Activated CD8-positive, alpha-beta T cell treated with anti-CD3 and anti-CD28 coated beads for 36 hours (primary cell): ENCODE measurements at regions not wholly inside any gene's neighbourhood (a gene's known extent, or its start where the extent isn't known, plus 50 kb on each side); places are given as distances from the start of the nearest gene placed in this dataset.

Experiments
- ATAC-seq: fragments of 200-7000 bp; cut with Tn5 transposase; one replicate; pipeline ENCODE4 v1.10.0; 2021; ENCODE audit warnings: mild to moderate bottlenecking, moderate library complexity
- CTCF ChIA-PET: fragments of 350-600 bp; sonication (Branson Sonifier 250); formaldehyde crosslinking; loops from one replicate; lab custom pipeline; 2021; ENCODE audit warnings: antibody characterized with exemption; lab: Charles Lee
- POLR2A ChIA-PET: fragments of 350-600 bp; sonication (Branson Sonifier 250); formaldehyde crosslinking; loops from one replicate; lab custom pipeline; 2021; ENCODE audit warnings: antibody characterized with exemption; lab: Charles Lee
- DNase-seq: peaks from one replicate; pipeline ENCODE4 v3.0.0-alpha.2; 2020
- H3K27ac Mint-ChIP-seq: one replicate; pipeline ENCODE4 v1.8.0; 2021; ENCODE audit warnings: mild to moderate bottlenecking, mixed read lengths
- H3K27me3 Mint-ChIP-seq: one replicate; pipeline ENCODE4 v1.8.0; 2021; ENCODE audit warnings: mixed read lengths
- H3K36me3 Mint-ChIP-seq: one replicate; pipeline ENCODE4 v1.8.0; 2021; ENCODE audit warnings: low read depth, mixed read lengths
- H3K4me1 Mint-ChIP-seq: one replicate; pipeline ENCODE4 v1.8.0; 2021; ENCODE audit warnings: low read depth, mixed read lengths
- H3K4me3 Mint-ChIP-seq: one replicate; pipeline ENCODE4 v1.8.0; 2021; ENCODE audit warnings: mild to moderate bottlenecking, moderate library complexity, mixed read lengths
- H3K9me3 Mint-ChIP-seq: one replicate; pipeline ENCODE4 v1.8.0; 2021; ENCODE audit warnings: mixed read lengths
- intact Hi-C: fragments of 100-400 bp; cut with micrococcal nuclease; formaldehyde crosslinking; loops from one replicate; pipeline ENCODE4 v1.10.0; 2022
- TF ChIP-seq, protein P1 (sequence below): fragments of 200-600 bp; IDR thresholded peaks from one replicate; pipeline ENCODE4 v1.8.0; 2022; ENCODE audit warnings: antibody characterized with exemption, mild to moderate bottlenecking

DNA sequence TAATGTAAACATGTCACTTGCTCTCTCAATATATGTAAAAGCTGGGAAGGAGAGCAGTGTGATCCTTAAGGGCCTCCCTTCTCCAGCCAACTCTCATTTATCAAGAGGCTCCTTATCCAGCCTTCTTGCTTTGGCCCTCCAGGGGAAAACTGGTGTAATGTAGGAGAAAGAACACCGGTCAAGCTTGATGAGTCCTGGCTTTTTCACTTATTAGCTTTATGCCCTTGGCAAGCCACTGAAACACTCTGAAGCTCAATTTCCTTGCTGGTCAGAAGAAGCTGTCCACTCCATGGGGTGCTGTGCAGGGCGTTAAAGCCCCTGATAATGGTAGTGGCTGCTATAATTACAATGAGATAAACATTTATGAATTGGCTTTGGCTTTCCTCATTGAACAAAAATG lies 251.2 kb upstream of the RBBP8 start:
- no peaks in the 10 kb centered on the region for H3K9me3 Mint-ChIP-seq
- no peak overlapping the region for H3K27ac Mint-ChIP-seq
- H3K4me3 Mint-ChIP-seq: no peak overlapping the region
- no peaks in the 10 kb centered on the region for H3K4me1 Mint-ChIP-seq
- ChIA-PET CTCF (no interaction called here), POLR2A (no interaction called here)
- no peaks in the 10 kb centered on the region for H3K36me3 Mint-ChIP-seq
- intact Hi-C loops: no loop called here
- DNase-seq (no peak), ATAC-seq (no peak)
- peaks cover 1% of the 10 kb centered on the region for H3K27me3 Mint-ChIP-seq
- TF ChIP-seq, protein P1, sequence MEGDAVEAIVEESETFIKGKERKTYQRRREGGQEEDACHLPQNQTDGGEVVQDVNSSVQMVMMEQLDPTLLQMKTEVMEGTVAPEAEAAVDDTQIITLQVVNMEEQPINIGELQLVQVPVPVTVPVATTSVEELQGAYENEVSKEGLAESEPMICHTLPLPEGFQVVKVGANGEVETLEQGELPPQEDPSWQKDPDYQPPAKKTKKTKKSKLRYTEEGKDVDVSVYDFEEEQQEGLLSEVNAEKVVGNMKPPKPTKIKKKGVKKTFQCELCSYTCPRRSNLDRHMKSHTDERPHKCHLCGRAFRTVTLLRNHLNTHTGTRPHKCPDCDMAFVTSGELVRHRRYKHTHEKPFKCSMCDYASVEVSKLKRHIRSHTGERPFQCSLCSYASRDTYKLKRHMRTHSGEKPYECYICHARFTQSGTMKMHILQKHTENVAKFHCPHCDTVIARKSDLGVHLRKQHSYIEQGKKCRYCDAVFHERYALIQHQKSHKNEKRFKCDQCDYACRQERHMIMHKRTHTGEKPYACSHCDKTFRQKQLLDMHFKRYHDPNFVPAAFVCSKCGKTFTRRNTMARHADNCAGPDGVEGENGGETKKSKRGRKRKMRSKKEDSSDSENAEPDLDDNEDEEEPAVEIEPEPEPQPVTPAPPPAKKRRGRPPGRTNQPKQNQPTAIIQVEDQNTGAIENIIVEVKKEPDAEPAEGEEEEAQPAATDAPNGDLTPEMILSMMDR: no peak

DNA sequence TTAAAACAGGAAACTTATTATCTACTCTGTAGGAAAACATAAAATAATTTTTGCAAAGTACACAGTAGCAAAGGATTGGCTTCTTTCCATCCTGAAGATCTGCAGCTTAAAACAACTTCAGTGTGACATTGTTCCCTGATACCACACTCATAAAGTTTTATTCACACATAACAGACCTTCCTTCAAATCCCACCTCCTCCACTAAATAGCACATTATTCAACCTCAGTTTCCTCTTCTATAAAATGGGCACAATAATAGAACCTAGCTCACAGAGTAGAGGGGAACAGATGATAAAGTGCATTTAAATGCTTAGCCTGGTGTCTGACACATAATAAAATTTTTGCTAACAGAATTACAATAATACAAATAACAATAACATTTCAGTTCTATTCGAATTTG lies 250.4 kb upstream of the RBBP8 start:
- ChIA-PET POLR2A (no interaction called here), CTCF (no interaction called here)
- Mint-ChIP-seq H3K4me3 (no peak overlapping the region), H3K27ac (no peak overlapping the region), H3K27me3 (peaks cover 1% of the 10 kb centered on the region), H3K36me3 (no peaks in the 10 kb centered on the region), H3K9me3 (no peaks in the 10 kb centered on the region), H3K4me1 (no peaks in the 10 kb centered on the region)
- TF ChIP-seq, protein P1: no peak
- DNase-seq (no peak), ATAC-seq (no peak)
- intact Hi-C loops: no loop called here

DNA sequence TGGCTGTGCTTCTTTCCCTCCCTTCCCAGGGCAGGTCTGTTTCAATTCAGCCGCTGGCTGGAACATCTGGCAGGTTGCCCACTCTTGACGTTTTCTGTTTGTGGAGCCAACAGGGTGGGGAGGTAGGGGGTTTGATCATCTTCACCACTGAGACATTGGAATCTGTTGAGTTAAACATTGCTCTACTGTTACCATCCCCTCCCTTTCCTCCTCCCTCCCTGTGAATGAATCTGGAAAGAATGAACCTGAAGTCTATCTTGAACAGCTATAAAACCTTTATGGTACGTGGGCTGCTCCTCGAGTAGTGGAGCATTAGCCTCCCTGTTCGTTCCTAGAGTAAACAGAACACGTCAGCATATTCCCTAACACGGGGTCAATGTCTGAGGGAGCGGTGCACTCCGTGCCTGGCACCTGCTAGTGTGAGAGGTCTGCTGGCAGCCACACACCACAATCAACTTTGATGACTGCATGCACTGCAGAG lies 249.9 kb upstream of the RBBP8 start:
- intact Hi-C loops: no loop called here
- Mint-ChIP-seq H3K36me3 (no peaks in the 10 kb centered on the region), H3K27me3 (peaks cover 1% of the 10 kb centered on the region), H3K27ac (no peak overlapping the region), H3K4me3 (no peak overlapping the region), H3K9me3 (no peaks in the 10 kb centered on the region), H3K4me1 (no peaks in the 10 kb centered on the region)
- ATAC-seq: no peak
- no peak for DNase-seq
- ChIA-PET CTCF (no interaction called here), POLR2A (no interaction called here)
- TF ChIP-seq, protein P1: no peak

DNA sequence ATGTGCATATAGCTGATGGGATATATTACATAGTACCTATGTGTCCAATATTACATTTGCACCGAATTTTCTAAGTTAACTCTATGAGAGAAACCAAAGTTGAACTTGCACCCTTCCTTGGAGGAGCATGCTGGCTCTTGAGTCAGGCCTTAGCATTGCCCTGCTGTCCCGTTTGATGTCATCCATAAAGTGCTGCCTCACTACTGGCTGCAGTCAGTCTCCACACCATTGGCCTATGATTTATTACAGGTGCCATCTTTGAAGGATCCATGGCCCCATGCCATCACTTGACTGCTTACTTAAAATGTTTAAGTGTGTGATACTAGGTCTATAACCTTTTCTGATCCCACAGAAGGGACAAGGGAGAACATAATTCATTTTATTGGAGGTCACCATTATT lies 249.3 kb upstream of the RBBP8 start:
- H3K4me3 Mint-ChIP-seq: no peak overlapping the region
- H3K27me3 Mint-ChIP-seq: peaks cover 1% of the 10 kb centered on the region
- ATAC-seq: no peak
- intact Hi-C loops: no loop called here
- POLR2A ChIA-PET: no interaction called here
- no peak overlapping the region for H3K27ac Mint-ChIP-seq
- no peaks in the 10 kb centered on the region for H3K9me3 Mint-ChIP-seq
- H3K36me3 Mint-ChIP-seq: no peaks in the 10 kb centered on the region
- DNase-seq: no peak
- no peaks in the 10 kb centered on the region for H3K4me1 Mint-ChIP-seq
- CTCF ChIA-PET: no interaction called here
- TF ChIP-seq, protein P1: no peak

DNA sequence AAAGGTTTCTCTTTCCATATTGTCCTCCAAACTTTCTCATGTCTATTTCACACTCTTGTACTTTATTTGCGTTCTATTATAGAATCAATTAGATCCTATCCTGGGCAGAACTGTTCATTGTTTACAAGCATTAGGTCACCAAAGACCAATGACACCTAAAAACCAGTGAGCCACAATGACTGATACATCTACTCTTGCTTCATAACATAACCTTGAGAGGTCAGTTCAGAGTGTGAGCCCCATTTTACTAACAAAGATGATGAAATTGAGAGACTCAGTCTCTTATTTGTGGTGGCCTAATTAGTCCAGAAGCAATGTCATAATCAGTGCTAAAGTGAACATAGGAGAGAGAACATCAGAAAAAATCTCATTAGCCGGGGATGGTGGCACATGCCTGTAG lies 248.9 kb upstream of the RBBP8 start:
- ATAC-seq: no peak
- CTCF ChIA-PET: no interaction called here
- POLR2A ChIA-PET: interaction anchor here (0.8 kb wide), 1 partner anchor 1454 kb away, joined by 3 read pairs; no protein-coding TSS in a partner anchor
- Mint-ChIP-seq H3K27me3 (peaks cover 1% of the 10 kb centered on the region), H3K4me1 (no peaks in the 10 kb centered on the region), H3K27ac (no peak overlapping the region), H3K9me3 (no peaks in the 10 kb centered on the region), H3K4me3 (no peak overlapping the region), H3K36me3 (no peaks in the 10 kb centered on the region)
- intact Hi-C loops: no loop called here
- TF ChIP-seq, protein P1: no peak
- DNase-seq: no peak
